Fibroblast of peridontal ligament (primary cell): ENCODE measurements at regions not wholly inside any gene's neighbourhood (a gene's known extent, or its start where the extent isn't known, plus 50 kb on each side); places are given as distances from the start of the nearest gene placed in this dataset.
"Not testable (repeated sequence)": the region's sequence is repeated elsewhere in the genome, so short reads cannot be mapped to it uniquely, and the experiment has no call there.

ENCODE experiments used
- DNase-seq: peaks from one replicate; pipeline ENCODE4 v3.0.0-alpha.2; 2010; ENCODE audit errors: extremely low read depth

DNA sequence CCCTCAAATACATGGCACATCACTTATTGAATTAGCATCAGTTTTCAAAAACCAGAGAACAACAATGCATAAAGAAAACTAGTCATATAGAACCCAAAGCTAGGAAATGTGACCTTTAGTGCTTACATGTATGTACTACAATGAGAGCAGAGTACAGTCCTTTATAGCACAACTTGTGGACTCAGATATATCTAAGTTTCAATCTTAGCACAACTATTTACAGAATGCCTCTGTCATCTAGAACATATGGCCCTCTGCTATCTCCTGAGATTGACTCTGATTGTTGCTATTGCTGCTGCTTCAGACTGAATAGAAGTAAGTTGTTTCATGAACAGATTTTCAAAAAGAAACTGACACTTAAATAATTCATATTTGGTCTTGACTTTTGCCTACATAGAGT lies 1536.2 kb downstream of the EFNA5 start:
- no peak for DNase-seq

DNA sequence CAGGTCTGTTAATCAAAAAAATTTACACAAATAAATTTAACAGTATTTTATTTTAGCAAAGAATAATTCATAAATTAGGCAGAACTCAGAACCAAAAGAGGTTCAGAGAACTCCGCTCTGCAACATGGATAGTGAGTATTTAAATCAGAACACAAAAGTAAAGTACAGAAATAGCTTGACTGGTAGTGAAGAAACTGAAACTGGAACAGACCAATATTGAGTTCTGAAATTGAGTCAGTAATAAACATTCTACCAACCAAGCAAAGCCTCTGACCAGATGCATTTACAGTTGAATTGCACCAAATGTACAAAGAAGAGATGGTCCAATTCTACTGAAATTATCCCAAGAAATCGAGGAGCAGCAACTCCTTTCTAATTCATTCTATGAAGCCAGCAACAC lies 1542.8 kb downstream of the EFNA5 start:
- no peak for DNase-seq

DNA sequence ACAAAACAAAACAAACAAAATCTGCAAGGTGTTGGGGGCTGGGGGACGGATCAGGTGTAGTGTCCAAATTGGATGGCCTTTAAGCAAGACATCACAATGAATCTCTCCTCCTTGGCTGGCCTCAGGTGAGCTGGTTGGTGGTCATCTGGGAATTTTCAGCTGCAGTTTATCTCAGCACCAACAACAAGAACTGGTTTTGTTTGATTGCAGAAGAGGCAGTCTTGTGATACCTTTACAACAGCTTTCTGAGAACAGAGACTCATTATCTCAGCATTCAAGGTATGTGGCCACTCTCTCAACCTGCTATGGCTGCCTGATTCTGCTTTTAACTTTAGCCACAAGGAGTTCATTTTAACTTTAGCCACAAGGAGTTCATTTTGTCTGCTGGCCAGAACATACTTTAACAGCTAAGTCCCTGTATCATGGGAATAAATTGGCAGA lies 1543.4 kb downstream of the EFNA5 start:
- DNase-seq: peak; percentile 18

DNA sequence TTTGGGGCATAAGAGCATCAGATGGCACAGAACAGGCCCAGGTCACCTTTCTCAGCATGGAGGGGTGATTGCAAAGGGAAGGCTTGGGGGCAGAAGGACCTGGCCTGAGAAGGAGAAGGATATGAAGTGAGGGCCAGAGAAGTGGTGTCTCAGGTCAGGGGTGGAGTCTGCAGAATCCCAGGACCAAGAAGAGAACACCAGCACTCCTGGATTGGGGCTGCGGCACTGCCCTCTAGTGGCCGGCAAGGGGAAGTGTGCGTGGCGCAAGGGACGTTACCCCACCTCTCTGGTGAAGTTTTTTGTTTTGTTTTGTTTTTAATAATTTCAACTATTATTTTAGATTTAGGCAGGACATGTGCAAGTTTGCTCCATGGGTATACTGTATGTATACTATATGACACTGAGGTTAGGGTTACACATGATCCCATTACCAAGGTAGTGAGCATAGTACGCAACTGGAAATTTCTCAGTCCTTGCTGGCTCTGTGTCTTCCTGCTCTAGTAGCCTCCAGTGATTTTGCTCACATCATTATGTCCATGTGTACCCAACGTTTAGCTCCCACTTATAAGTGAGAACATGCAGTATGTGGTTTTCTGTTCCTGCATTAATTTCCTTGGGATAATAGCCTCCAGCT lies 1548.6 kb downstream of the EFNA5 start:
- DNase-seq: no peak

DNA sequence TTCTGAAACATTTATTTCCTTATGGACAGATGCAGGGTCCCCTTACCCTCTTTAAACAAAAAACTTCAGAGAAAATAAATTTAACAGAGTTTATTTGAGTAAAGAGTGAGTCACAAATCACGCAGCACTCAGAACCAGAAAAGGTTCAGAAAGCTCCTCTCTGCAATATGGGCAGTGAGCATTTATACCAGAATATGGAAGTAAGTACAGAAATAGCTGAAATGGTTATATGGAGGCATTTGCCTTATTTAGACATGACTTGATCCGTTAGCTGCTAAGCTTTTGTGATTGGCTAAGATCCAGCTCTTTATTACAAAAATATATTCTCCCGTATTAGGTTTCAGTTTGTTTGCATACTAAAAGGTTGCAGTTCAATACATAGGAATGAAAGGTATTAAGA lies 1554.1 kb downstream of the EFNA5 start:
- DNase-seq: peak; percentile 22

GRCh38 chr5:106113922-106114321 lies 1556.8 kb downstream of the EFNA5 start:
- no peak for DNase-seq

DNA sequence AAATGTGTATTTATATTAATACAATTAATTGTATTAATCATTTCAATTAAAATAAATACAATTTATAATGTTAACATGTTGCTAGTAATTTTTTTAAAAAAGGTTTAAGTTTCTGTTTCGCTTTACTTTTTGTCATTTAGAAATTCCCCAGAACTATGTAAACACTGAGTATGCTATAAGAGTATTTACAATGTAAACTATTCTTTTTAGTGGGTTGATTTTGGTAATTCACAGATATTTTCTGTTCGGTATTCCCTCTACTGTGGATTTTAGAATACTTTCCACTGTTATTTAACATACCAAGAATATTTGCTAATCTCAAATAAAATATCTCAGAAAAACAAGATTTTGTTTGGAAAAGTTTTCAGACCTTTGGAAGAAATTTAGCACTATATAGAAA lies 1564.4 kb downstream of the EFNA5 start:
- DNase-seq: peak; percentile 35

DNA sequence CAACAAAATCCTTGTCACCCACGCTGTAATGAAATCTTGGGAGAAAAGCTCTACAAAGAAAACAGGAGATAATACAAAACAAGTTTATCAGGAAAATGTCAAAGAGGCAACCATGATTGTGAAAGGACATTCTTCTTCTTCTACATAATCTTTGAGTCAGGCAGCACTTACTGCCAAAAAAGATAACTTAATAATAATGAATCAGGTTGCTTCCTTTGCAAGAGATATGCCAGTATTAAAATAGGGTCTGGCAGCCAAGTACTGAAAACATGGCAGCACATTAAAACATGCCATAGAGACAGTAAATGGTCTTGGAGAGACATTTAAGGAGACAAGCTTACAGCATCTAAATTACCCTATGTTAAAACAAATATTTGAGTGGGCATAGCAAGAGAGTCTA lies 1573.4 kb downstream of the EFNA5 start:
- peak; percentile 36 for DNase-seq

DNA sequence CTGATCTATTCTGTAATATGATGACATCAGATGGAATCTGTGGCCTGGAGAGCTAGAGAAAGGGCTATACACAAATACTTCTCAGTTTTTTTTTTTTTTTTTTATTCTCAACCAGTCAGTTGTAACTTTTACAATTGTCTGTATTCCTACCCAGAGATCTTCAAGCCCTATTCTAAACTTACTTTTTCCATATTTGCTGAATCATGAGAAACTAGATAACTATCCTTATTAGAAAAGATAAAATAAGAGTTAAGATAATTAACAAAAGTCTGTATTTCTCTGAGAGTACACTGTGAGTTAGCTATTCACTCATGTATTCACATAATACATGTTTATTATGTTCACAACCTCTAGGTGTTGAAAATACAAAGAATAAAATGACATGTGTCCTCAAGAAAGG lies 1575.9 kb downstream of the EFNA5 start:
- DNase-seq: peak; percentile 21

DNA sequence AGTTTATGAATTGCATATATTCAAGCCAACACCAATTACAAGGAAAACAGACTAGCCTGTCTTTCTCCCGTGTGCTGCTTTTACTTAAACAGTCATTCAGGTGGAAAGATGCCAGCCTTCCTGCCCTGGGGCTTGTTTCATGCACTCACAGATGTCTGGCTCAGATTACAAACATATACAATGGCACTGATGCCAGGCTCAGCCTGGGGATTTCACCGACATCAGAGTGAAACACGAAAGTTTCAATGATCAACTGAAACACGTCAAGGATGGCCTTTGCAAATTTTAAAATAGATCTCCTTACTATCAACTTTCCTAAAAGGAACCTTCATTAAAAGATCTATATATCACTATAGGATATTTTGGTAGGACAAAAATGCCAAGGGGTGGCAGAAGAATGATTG lies 1576.5 kb downstream of the EFNA5 start:
- peak; percentile 80 for DNase-seq

DNA sequence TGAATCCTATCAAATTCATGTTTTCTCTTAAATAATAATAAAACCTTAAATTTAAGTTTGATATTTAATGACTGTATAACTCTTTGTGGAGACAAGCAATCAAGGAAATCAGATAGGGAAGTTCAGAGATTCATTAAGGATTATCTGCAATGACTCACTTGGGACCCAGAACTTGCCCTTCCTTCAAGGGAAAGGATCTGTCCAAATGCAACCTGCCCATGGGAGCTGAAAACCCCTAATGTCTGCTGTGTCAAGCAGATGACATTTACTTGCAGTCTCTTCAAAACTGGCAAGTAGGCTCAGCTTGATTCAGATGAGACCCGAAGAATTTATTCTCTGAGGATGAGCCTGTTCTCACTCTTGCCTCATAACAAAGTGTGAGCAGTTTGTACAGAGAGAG lies 1577.6 kb downstream of the EFNA5 start:
- no peak for DNase-seq

DNA sequence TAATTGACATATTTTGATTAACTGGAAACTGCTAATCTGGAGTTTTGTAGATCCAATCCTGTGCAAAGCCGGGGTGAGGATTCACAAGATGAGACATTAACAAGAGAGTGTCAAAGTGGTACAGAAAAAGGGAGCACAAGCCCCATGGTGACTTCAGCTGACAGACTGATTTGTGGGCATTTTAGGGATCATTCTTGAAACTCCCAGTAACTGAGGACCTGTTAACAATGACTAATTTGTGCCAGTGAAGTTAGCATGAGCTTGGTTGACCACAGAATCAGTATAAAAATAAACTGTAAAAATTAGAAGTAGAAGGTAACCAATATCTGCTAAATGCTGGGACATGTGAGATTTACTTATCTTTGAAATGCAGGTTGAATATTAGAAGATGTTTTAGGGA lies 1578.3 kb downstream of the EFNA5 start:
- DNase-seq: no peak

GRCh38 chr5:106089073-106089472 lies 1581.7 kb downstream of the EFNA5 start:
- no peak for DNase-seq

DNA sequence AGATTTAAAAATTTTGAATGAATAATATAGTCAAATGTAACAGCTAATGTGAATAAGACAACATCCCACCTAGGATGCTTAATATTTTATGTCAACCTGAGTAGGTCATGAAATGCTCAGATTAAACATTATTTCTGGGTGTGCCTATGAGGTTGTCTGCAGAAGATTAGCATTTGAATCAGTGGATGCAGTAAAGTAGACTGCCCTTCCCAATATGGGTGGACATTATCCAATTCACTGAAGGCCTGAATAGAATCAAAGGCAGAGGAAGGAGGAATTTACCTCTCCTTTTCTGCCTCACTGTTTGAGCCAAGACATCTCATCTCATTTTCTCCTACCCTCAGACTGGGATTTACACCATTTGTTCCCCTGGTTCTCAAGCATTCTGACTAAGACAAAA lies 1582.3 kb downstream of the EFNA5 start:
- no peak for DNase-seq

DNA sequence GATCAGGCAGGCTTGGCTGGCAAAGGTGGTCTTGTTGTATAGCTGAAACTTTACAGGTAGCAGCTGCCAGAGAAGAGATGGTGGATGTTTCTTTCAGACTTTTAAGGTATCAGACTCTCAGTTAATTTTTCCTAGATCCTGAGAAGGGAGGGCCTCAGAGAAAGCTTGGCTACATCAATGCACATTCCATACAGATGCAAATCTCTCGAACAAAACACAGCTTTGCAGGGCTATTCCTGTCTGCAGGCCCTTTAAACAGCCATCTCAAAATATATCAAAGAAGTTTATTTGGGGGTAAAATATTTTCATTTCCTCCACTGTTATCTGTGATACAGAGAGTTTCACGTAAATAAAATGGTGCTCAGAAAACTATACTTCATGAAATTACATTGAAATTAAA lies 1584.4 kb downstream of the EFNA5 start:
- DNase-seq: no peak

DNA sequence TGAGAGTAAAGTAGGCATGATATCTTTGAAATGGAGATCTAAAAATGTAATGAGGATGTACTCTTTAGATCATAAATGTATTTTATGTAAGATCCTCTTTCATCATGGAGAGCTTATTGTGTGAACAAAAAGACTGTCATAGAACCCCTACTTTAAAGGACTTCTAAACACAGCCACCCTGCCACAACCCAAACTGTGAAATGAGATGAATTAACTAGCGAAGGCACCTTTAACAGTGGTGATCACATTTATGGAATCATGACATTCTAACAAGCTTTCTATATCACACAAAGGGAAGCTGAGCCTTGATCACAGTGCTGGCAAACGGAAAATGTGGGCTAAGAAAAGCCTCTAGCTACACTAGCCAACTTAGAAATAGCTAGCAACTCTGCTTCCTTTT lies 1585.2 kb downstream of the EFNA5 start:
- no peak for DNase-seq

DNA sequence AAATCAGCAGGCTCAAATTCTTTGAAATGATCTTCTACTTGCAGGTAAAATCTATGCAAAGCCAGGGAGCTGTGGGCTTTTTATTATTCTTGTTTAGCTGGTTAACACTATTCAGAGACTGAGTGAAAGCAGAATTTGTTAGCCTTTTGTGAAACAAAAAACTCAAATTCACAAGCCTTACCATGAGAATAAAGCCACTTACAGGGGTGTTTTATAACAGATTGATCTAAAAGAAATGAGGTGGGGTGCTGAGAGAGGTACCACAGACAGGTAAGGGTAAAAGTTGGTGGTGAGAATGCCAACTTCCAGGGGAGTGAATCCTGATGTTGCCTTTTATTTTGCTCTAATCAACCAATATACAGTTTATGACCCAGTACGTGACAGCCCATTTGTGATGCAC lies 1585.6 kb downstream of the EFNA5 start:
- DNase-seq: no peak

- no peak for DNase-seq
These were observed 1590.2 kb downstream of the EFNA5 start for GRCh38 chr5:106080535-106080934.

- no peak for DNase-seq
These were observed 1594.1 kb downstream of the EFNA5 start for GRCh38 chr5:106076655-106077054.

GRCh38 chr5:106072208-106072607 lies 1598.5 kb downstream of the EFNA5 start:
- no peak for DNase-seq

GRCh38 chr5:106047341-106047740 lies 1623.4 kb downstream of the EFNA5 start:
- DNase-seq: no peak

DNA sequence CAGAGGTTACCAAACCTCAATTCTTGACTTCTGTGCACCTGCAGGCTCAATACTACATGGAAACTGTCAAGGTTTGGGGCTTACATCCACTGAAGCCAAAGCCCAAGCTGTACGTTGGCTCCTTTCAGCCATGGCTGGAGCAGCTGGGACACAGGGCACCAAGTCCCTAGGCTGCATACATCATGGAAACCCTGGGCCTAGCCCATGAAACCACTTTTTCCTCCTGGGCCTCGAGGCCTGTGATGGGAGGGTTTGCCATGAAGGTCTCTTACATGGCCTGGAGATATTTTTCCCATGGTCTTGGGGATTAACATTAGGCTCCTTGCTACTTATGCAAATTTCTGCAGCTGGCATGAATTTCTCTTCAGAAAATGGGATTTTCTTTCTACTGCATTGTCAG lies 1638.7 kb downstream of the EFNA5 start:
- not testable (repeated sequence) for DNase-seq

DNA sequence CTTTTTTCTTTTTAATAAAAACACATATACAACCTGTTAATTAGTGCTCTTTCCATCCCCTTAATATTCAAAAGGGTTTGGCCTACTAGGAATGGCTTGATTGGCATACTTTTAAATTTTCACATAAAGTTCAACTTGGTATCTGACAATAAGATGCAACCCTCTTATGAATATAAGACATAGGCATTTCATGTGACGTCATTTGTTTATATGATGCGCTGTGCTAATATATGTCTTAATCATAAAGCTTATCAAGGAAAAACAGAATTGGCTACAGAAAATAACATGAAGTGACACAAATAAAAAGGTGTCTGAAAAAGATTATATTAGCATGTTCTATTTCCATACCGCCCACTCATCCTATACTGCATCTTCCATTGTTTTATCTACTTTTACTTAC lies 1642.4 kb downstream of the EFNA5 start:
- DNase-seq: no peak

DNA sequence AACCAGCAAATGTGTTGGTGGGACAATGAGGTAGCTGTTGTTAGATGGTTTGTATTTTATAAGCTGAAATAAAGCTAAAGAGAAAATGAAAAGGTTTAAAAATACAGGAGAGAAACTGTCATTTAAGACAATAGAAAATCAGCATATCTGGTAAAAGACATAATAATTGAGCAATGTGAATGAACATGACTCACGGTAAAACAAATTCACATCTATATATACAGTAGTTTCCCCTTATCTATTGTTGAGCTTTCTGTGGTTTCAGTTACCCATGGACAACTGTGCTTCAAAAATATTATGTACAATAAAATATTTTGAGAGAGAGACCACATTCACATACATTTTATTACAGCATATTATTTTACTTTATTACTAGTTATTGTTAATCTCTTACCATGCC lies 1649.8 kb downstream of the EFNA5 start:
- DNase-seq: peak; percentile 26
